Activated CD4-positive, alpha-beta memory T cell treated with anti-CD3 and anti-CD28 coated beads for 36 hours (primary cell): ENCODE measurements at regions not wholly inside any gene's neighbourhood (a gene's known extent, or its start where the extent isn't known, plus 50 kb on each side); places are given as distances from the start of the nearest gene placed in this dataset.

Source experiments
- CTCF ChIA-PET: fragments of 350-600 bp; sonication (Branson Sonifier 250); formaldehyde crosslinking; loops from one replicate; lab custom pipeline; 2021; ENCODE audit warnings: antibody characterized with exemption, inconsistent platforms; lab: Charles Lee
- POLR2A ChIA-PET: fragments of 350-600 bp; sonication (Branson Sonifier 250); formaldehyde crosslinking; loops from one replicate; lab custom pipeline; 2021; ENCODE audit warnings: antibody characterized with exemption; lab: Charles Lee
- DNase-seq: peaks from one replicate; pipeline ENCODE4 v3.0.0-alpha.2; 2020
- H3K27ac Mint-ChIP-seq: one replicate; pipeline ENCODE4 v1.8.0; 2021; ENCODE audit warnings: mixed read lengths
- H3K27me3 Mint-ChIP-seq: one replicate; pipeline ENCODE4 v1.8.0; 2021; ENCODE audit warnings: mixed read lengths
- H3K36me3 Mint-ChIP-seq: one replicate; pipeline ENCODE4 v1.8.0; 2021; ENCODE audit warnings: mixed read lengths
- H3K4me1 Mint-ChIP-seq: one replicate; pipeline ENCODE4 v1.8.0; 2021; ENCODE audit warnings: low read depth, mixed read lengths
- H3K4me3 Mint-ChIP-seq: one replicate; pipeline ENCODE4 v1.8.0; 2021; ENCODE audit warnings: mild to moderate bottlenecking, mixed read lengths
- H3K9me3 Mint-ChIP-seq: one replicate; pipeline ENCODE4 v1.8.0; 2021; ENCODE audit warnings: mixed read lengths
- intact Hi-C: fragments of 100-400 bp; cut with micrococcal nuclease; formaldehyde crosslinking; loops from one replicate; pipeline ENCODE4 v1.15.1; 2023

DNA sequence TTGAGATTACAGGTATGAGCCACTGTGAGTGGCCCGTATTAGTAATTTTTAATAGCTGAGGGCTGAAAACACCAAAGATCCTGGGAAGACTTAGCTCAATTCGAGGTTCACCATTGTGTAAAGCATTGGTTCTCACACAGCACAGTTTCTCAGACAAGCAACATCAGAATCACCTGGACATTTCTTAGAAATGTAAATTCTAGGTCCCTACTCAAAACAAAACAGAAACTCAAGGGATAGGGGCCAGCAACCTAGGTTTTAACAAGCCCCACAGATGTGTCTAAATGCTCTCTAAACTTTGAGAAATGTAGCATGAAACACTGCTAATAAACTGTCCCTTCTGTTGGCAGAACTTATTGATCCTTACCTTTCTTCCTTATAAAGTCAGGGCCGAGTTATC, 681.2 kb downstream of the RNF144A start:
- DNase-seq: no peak
- CTCF ChIA-PET: interaction anchor here (1.1 kb wide), 1 partner anchor 73 kb away, joined by 3 read pairs; no protein-coding TSS in a partner anchor
- Mint-ChIP-seq H3K36me3 (no peaks in the 10 kb centered on the region), H3K4me1 (no peaks in the 10 kb centered on the region), H3K9me3 (peaks cover 4% of the 10 kb centered on the region), H3K4me3 (no peak overlapping the region), H3K27ac (no peak overlapping the region), H3K27me3 (peaks cover 3% of the 10 kb centered on the region)
- intact Hi-C loops: no loop called here
- POLR2A ChIA-PET: no interaction called here

DNA sequence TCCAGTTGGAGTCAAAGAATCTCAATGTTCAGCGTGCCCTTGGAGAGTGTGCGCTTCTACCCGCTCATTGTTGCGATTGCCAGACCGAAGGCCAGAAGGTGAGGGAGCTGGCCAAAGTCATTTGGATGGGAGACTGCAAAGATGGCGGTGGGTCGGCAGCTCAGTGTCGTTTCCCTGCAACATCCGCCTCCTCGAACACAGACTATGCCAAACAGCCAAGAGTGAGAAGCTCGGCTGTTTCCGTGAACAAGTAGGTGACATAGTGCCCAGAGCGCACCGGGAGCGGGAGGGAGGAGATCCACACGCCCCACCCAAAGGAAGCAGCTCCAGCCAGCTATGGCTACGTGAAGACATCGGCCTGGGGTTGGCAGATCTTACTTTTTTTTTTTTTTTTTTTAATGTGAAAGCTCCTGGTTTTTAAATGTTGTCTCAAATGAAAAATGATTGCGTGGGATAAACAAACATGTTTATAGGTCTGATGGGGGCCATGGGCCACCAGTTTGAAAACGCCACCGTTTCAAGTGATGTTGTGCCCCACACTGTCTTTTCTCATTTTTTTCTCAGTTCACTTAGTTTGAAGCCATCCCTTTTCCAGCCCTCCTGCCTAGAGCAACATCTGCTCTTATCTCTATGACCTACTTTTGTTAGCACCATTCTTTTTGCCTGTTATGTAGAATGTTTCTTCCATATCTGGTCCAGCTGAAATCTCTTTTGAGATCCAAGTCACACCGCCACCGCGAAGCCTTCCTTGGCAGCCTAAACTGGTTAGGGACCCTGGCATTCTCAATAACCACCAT, 682.4 kb downstream of the RNF144A start:
- Mint-ChIP-seq H3K27me3 (no peaks in the 10 kb centered on the region), H3K27ac (no peak overlapping the region), H3K36me3 (no peaks in the 10 kb centered on the region), H3K4me3 (no peak overlapping the region), H3K4me1 (no peaks in the 10 kb centered on the region), H3K9me3 (peaks cover 4% of the 10 kb centered on the region)
- intact Hi-C loops: no loop called here
- POLR2A ChIA-PET: no interaction called here
- CTCF ChIA-PET: interaction anchor here (1.1 kb wide), 1 partner anchor 72 kb away, joined by 3 read pairs; no protein-coding TSS in a partner anchor
- no peak for DNase-seq

DNA sequence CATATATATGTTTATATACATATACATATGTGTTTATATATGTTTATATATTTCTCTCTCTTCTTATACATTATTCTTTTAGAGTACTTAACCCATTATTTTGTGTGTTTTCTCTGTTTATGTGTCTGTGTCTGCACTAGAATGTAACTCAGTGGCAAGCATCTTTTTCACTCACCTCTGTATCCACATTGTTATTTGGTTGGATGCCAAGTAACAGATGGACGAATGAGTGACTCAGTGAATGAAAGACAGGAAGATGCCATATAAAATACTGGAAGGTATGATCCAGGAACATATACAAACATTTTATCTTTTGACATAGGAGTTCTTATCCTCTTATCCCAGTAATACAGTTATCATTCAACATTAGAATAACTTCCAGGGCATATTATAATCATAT, 684.8 kb downstream of the RNF144A start:
- no peak for DNase-seq
- no peak overlapping the region for H3K4me3 Mint-ChIP-seq
- intact Hi-C loops: no loop called here
- H3K27ac Mint-ChIP-seq: no peak overlapping the region
- CTCF ChIA-PET: no interaction called here
- H3K36me3 Mint-ChIP-seq: no peaks in the 10 kb centered on the region
- H3K9me3 Mint-ChIP-seq: peaks cover 4% of the 10 kb centered on the region
- no peaks in the 10 kb centered on the region for H3K27me3 Mint-ChIP-seq
- no peaks in the 10 kb centered on the region for H3K4me1 Mint-ChIP-seq
- POLR2A ChIA-PET: no interaction called here

DNA sequence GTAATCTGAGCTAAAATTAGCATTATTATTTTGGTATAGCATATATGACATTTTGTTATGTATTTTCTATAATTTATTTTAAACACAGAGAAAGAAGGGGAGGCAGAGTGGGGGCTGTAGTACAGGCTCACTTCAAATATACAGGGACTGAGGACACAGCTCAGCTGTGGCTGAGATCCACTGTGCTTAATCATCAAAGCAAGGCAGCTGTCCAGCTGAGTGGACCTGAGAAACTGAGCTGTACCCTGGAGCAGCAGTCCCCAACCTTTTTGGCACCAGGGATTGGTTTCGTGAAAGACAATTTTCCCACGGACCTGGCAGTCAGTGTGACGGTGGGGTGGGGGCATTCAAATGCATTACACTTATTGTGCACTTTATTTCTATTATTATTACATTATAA, 687.2 kb downstream of the RNF144A start:
- ChIA-PET CTCF (no interaction called here), POLR2A (no interaction called here)
- Mint-ChIP-seq H3K27ac (no peak overlapping the region), H3K9me3 (peaks cover 4% of the 10 kb centered on the region), H3K27me3 (no peaks in the 10 kb centered on the region), H3K4me3 (no peak overlapping the region), H3K4me1 (peaks cover 5% of the 10 kb centered on the region), H3K36me3 (no peaks in the 10 kb centered on the region)
- DNase-seq: no peak
- intact Hi-C loops: no loop called here

DNA sequence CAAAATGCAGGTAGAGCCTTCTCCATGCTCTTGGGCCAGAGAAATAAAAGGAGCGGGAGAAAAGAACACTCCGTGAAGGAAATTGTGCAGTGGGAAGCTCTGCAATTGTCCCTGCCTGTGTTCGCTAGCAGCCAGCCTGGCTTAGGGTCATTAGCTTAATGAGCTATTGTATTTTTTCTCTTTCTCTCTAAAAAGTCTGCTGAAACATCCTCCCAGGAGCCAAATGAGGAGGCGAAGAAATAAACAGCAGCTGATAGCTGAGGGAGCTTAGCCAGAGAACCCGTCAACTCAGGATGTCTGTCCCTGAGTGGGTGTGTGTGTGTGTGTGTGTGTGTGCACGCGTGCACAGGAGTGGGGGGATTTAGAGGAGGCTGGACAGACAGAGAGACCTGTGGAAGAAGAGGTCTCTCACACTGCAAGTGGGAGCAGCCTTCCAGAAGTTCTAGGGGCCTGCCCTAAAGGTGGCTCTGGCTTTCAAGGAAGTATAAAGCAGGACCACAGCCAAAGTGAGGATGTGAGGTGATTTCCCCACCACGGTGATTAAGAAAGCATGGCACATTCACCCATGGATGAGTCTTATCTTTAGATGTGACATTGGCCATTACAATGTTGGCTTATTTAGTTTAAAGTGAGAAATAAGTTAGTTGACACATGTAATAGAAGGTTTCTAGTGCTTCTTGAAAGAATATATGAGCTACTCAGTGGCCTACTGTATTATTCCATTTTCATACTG, 690.4 kb downstream of the RNF144A start:
- Mint-ChIP-seq H3K27me3 (no peaks in the 10 kb centered on the region), H3K4me1 (peaks cover 14% of the 10 kb centered on the region), H3K36me3 (no peaks in the 10 kb centered on the region), H3K27ac (no peak overlapping the region), H3K9me3 (no peaks in the 10 kb centered on the region), H3K4me3 (no peak overlapping the region)
- no peak for DNase-seq
- intact Hi-C loops: no loop called here
- ChIA-PET CTCF (no interaction called here), POLR2A (no interaction called here)

DNA sequence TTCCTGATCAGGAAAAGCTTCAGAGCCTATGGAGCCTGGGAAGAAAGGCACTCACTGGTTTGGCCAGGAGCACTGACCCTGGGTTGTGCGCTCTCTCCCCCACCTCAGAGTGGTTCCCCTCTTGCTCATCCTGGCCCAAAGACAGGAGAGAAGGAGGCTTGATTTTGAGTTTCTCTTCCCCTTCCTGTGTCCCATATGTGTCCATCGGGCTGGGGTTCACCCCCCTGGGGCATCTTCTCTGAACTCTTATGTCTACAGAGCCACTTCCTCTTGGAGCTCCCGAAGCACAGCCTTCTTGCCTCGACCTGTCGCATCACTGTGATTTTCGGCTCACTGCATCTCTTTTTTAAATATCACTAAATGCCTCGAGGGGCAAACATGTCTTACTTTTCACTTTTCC, 692.3 kb downstream of the RNF144A start:
- Mint-ChIP-seq H3K27me3 (no peaks in the 10 kb centered on the region), H3K4me1 (peaks cover 14% of the 10 kb centered on the region), H3K9me3 (no peaks in the 10 kb centered on the region), H3K4me3 (no peak overlapping the region), H3K27ac (no peak overlapping the region), H3K36me3 (no peaks in the 10 kb centered on the region)
- CTCF ChIA-PET: no interaction called here
- DNase-seq: no peak
- POLR2A ChIA-PET: no interaction called here
- intact Hi-C loops: no loop called here

DNA sequence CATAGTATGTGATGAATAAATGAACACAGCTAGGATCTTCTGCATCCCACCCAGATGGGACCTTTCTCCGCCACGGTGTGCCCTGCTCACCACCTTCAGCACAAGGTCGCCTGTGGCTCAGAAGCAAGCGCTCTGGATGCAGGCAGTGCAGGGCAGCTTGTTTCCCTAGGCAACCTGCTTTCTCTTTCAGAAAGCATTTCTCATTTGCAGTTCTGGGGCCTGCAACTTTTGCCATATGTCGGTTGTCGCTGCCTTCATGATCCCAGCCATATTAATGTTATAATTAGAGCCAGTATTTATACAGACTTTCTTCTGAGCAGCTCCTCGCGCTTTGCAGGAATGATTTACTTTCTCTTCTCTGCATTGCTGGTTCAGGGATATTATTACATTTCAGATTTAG, 692.8 kb downstream of the RNF144A start:
- no peak for DNase-seq
- ChIA-PET CTCF (no interaction called here), POLR2A (no interaction called here)
- no peak overlapping the region for H3K27ac Mint-ChIP-seq
- H3K4me3 Mint-ChIP-seq: no peak overlapping the region
- H3K4me1 Mint-ChIP-seq: peaks cover 14% of the 10 kb centered on the region
- H3K9me3 Mint-ChIP-seq: no peaks in the 10 kb centered on the region
- H3K36me3 Mint-ChIP-seq: no peaks in the 10 kb centered on the region
- H3K27me3 Mint-ChIP-seq: no peaks in the 10 kb centered on the region
- intact Hi-C loops: no loop called here

DNA sequence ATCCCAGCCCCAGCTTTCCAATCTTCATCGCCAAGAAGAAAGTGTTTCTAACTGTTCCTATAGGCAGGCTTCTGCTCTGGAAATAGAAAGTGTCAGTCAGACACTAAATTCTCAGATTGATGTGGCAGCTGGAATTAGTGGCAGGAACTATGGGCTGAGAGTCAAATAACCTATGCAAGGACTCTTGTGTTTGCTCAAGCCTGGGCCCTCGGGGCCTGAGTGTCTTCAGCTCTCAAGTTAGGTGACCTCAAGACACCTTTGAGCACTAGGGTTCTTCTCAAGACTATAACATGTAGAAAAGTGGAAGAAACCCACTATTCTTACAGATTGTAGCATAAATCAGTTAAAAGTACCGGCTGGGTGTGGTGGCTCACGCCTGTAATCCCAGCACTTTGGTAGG, 694.5 kb downstream of the RNF144A start:
- ChIA-PET CTCF (interaction anchor here (0.7 to 1.3 kb wide), 2 partner anchors 60 to 398 kb away, joined by 3 to 4 read pairs; no protein-coding TSS in a partner anchor), POLR2A (no interaction called here)
- intact Hi-C loops: no loop called here
- H3K27ac Mint-ChIP-seq: no peak overlapping the region
- no peak for DNase-seq
- no peaks in the 10 kb centered on the region for H3K36me3 Mint-ChIP-seq
- H3K9me3 Mint-ChIP-seq: no peaks in the 10 kb centered on the region
- H3K27me3 Mint-ChIP-seq: no peaks in the 10 kb centered on the region
- H3K4me1 Mint-ChIP-seq: peaks cover 14% of the 10 kb centered on the region
- no peak overlapping the region for H3K4me3 Mint-ChIP-seq

DNA sequence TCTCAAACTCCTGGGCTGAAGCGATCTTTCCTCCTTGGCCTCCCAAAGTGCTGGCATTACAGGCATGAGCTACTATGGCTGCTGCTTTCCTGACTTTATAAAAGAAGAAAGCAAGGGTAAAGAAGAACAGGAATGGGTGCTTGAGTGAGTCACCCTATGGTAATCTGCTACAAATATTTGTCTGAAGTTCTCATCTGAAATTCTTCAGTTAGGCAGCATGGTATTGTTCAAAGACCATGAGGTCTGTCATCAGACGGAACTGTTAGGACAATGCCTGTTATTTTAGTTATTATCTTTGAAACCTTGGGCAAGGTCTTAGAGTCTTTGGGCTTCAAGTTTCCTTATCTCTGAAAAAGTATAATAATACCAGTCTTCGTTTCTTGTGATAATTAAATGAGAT, 695.8 kb downstream of the RNF144A start:
- H3K27ac Mint-ChIP-seq: no peak overlapping the region
- H3K4me1 Mint-ChIP-seq: peaks cover 12% of the 10 kb centered on the region
- POLR2A ChIA-PET: no interaction called here
- no peaks in the 10 kb centered on the region for H3K27me3 Mint-ChIP-seq
- CTCF ChIA-PET: no interaction called here
- no peak for DNase-seq
- H3K36me3 Mint-ChIP-seq: no peaks in the 10 kb centered on the region
- H3K9me3 Mint-ChIP-seq: no peaks in the 10 kb centered on the region
- intact Hi-C loops: no loop called here
- no peak overlapping the region for H3K4me3 Mint-ChIP-seq

DNA sequence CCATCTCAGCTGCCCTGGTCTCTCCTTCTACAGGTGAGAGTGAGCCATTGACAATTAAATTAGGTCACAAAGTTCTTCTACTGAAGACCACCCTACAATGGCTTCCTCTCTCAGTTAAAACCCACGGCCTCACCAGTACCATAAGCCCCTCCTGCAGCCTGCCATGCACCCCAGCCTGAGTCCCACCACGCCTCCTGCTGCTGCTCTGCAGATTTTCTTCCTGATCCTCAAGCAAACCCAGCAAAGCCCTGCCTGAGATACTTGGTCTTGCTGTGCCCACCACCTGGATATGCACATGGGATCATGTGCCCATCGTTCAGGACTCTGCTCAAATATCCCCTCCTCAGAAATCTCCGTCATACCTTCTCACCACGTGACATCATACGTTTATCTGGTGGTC, 696.6 kb downstream of the RNF144A start:
- POLR2A ChIA-PET: no interaction called here
- intact Hi-C loops: no loop called here

DNA sequence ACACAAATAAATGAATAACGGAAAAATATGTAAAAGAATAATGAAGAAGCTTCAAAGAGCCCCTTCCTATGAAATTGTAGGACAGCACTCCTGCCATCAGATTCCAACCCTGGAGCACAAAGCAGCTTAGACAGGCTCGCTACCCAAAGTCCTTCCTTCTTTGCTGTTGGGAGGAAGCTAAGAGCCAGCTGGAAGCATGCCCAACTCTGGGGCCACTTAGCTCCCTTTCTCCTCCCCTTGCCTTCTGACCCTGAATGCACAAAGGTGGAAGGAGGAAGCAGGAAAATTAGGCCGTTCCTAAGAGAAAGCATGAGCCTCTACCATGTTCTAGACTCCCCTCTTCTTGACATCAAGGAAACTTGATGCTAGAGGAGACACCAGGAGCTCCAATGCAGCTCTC, 700.8 kb downstream of the RNF144A start:
- CTCF ChIA-PET: no interaction called here
- H3K27ac Mint-ChIP-seq: no peak overlapping the region
- H3K9me3 Mint-ChIP-seq: no peaks in the 10 kb centered on the region
- POLR2A ChIA-PET: no interaction called here
- H3K4me1 Mint-ChIP-seq: peaks cover 3% of the 10 kb centered on the region
- H3K27me3 Mint-ChIP-seq: no peaks in the 10 kb centered on the region
- no peak overlapping the region for H3K4me3 Mint-ChIP-seq
- DNase-seq: no peak
- intact Hi-C loops: no loop called here
- H3K36me3 Mint-ChIP-seq: no peaks in the 10 kb centered on the region

More for the DNA sequence above, 696.6 kb downstream of the RNF144A start:
- no peak overlapping the region for H3K4me3 Mint-ChIP-seq
- peaks cover 9% of the 10 kb centered on the region for H3K4me1 Mint-ChIP-seq
- DNase-seq: no peak
- H3K27ac Mint-ChIP-seq: no peak overlapping the region
- no peaks in the 10 kb centered on the region for H3K27me3 Mint-ChIP-seq
- no peaks in the 10 kb centered on the region for H3K36me3 Mint-ChIP-seq
- H3K9me3 Mint-ChIP-seq: no peaks in the 10 kb centered on the region
- CTCF ChIA-PET: no interaction called here

DNA sequence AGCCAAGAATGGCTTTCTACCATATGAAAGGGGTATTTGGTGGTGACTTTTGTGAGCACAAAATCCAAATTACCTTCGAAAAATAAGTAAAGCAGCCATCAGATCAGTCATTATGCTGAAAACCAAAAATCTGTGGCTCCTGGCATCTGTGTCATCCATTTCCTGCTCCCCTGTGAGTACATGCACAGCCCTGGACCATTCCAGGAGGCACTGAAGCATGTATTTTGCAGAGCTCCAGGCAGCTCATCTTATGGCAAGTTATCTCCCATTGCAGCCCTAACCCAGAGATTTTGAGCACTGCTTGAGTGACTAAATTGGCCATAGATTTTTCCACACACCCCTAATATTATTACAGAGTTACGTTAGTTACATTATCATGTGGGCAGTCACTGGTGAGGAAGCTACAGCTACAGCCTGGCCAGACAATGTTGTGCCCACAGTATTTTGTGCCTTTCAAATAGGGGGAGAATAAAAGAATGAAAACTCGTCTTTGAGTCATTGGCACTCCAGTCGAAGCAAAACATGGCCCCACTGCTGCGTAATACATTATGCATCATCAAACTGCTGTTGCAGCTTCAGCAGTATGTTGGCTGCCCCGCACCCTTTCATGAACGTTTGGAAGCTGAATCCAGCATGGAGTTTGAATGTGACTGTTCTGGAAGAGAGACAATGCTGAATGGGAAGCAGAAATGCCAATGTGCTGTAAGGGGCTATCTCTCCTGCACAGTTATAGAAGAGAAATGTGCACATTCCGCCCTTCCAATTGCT, 702.2 kb downstream of the RNF144A start:
- Mint-ChIP-seq H3K4me1 (peaks cover 3% of the 10 kb centered on the region), H3K27me3 (no peaks in the 10 kb centered on the region), H3K27ac (no peak overlapping the region), H3K9me3 (no peaks in the 10 kb centered on the region), H3K36me3 (no peaks in the 10 kb centered on the region), H3K4me3 (no peak overlapping the region)
- ChIA-PET CTCF (no interaction called here), POLR2A (no interaction called here)
- DNase-seq: no peak
- intact Hi-C loops: no loop called here
